A549 (cell line): ENCODE measurements at regions not wholly inside any gene's neighbourhood (a gene's known extent, or its start where the extent isn't known, plus 50 kb on each side); places are given as distances from the start of the nearest gene placed in this dataset.

Experiments
- ATAC-seq, 2 experiments: fragments of 200-7000 bp in 1 of 2; fragments of >200 bp in 1 of 2; cut with Nextera tagmentation in 1 of 2; cut with Tn5 transposase in 1 of 2; 3 replicates each; pipeline versions ENCODE4 v1.8.0 to v1.9.1; 2018 to 2020; ENCODE audit warnings: mild to moderate bottlenecking in 1 of 2, moderate library complexity in 1 of 2
- CTCF ChIA-PET: fragments of 300-600 bp; sonication (Branson Sonifier 250); formaldehyde crosslinking; extraction: SDS; loops from one replicate; lab custom pipeline; 2021; ENCODE audit warnings: antibody characterized with exemption, inconsistent platforms; lab: Yijun Ruan, JAX
- POLR2A ChIA-PET: fragments of 350-600 bp; formaldehyde crosslinking; extraction: SDS; loops from one replicate; lab custom pipeline; 2021; ENCODE audit warnings: antibody characterized with exemption, inconsistent platforms; lab: Yijun Ruan, JAX
- DNase-seq, 2 experiments: peaks; one replicate each; pipeline versions ENCODE4 v3.0.0 to v3.0.0-alpha.2; 2011 to 2016; ENCODE audit warnings: low read depth in 1 of 2, low spot score in 1 of 2
- FAIRE-seq: peaks from 2 replicates; lab custom pipeline; 2011; peaks lifted over from hg19 to GRCh38; lab: Jason Lieb, UNC
- H3K27ac ChIP-seq, 2 experiments: fragments of >200 bp; sonication (Bioruptor Twin); formaldehyde crosslinking; 3 replicates each; pipeline ENCODE4 v1.5.1; 2016 to 2017
- H3K4me1 ChIP-seq: fragments of >200 bp; sonication (Bioruptor Twin); formaldehyde crosslinking; 3 replicates; pipeline ENCODE4 v1.6.1; 2016
- H3K4me2 ChIP-seq: fragments of >200 bp; sonication (Bioruptor Twin); formaldehyde crosslinking; 3 replicates; pipeline ENCODE4 v1.6.1; 2016
- H3K4me3 ChIP-seq: fragments of >200 bp; sonication (Bioruptor Twin); formaldehyde crosslinking; 3 replicates; pipeline ENCODE4 v1.5.1; 2016
- H3K9me3 ChIP-seq: fragments of >200 bp; sonication (Bioruptor Twin); formaldehyde crosslinking; 3 replicates; pipeline ENCODE4 v1.6.1; 2016
- BHLHE40 ChIP-seq: IDR thresholded peaks from 2 replicates; pipeline ENCODE4 v1.6.1; 2012; ENCODE audit warnings: low read depth, low read length, inconsistent platforms
- CHD4 ChIP-seq: fragments of 200-600 bp; sonication (generic); IDR thresholded peaks from 2 replicates; pipeline ENCODE4 v1.6.1; 2016; ENCODE audit warnings: antibody characterized with exemption, mild to moderate bottlenecking, borderline replicate concordance
- EHF ChIP-seq: fragments of 250-450 bp; sonication (Bioruptor Pico); IDR thresholded peaks from 2 replicates; pipeline ENCODE4 v1.5.0; 2020; ENCODE audit warnings: mild to moderate bottlenecking
- FOSB ChIP-seq: fragments of 250-450 bp; sonication (Bioruptor Pico); IDR thresholded peaks from 2 replicates; pipeline ENCODE4 v1.5.0; 2020; ENCODE audit warnings: mild to moderate bottlenecking, moderate library complexity
- FOXS1 ChIP-seq: fragments of 250-450 bp; sonication (Bioruptor Pico); IDR thresholded peaks from 2 replicates; pipeline ENCODE4 v1.5.0; 2020; ENCODE audit warnings: mild to moderate bottlenecking, moderate library complexity
- GATA3 ChIP-seq: IDR thresholded peaks from 2 replicates; pipeline ENCODE4 v1.6.1; 2012; ENCODE audit warnings: borderline replicate concordance
- HDAC2 ChIP-seq: fragments of 200-600 bp; sonication (generic); IDR thresholded peaks from 2 replicates; pipeline ENCODE4 v1.6.1; 2016
- HOXB5 ChIP-seq: fragments of 250-450 bp; sonication (Bioruptor Pico); IDR thresholded peaks from 2 replicates; pipeline ENCODE4 v1.5.0; 2020; ENCODE audit warnings: mild to moderate bottlenecking, moderate library complexity
- JUNB ChIP-seq: fragments of >200 bp; sonication (Bioruptor Twin); formaldehyde crosslinking; IDR thresholded peaks from 2 replicates; pipeline ENCODE4 v1.6.1; 2016
- NR3C1 ChIP-seq: fragments of >200 bp; sonication (Bioruptor Twin); formaldehyde crosslinking; IDR thresholded peaks from 3 replicates; pipeline ENCODE4 v1.6.1; 2017
- POLR2AphosphoS2 ChIP-seq: conservative IDR thresholded peaks from 2 replicates; pipeline ENCODE4 v1.6.1; 2012; ENCODE audit warnings: low read length, improper control_type of control experiment, inconsistent platforms
- RARB ChIP-seq: fragments of 250-450 bp; sonication (Bioruptor Pico); IDR thresholded peaks from 2 replicates; pipeline ENCODE4 v1.8.0; 2021; ENCODE audit warnings: mild to moderate bottlenecking, moderate library complexity
- TP53 ChIP-seq: fragments of 250-450 bp; sonication (Bioruptor Pico); IDR thresholded peaks from 2 replicates; pipeline ENCODE4 v1.5.0; 2021; ENCODE audit warnings: mild to moderate bottlenecking, moderate library complexity
- ZC3H11A ChIP-seq: fragments of 450-650 bp; IDR thresholded peaks from 2 replicates; pipeline ENCODE4 v1.6.1; 2014; ENCODE audit warnings: antibody characterized with exemption, mild to moderate bottlenecking
- ZFP36 ChIP-seq: fragments of 450-650 bp; IDR thresholded peaks from 2 replicates; pipeline ENCODE4 v1.6.1; 2014; ENCODE audit warnings: borderline replicate concordance; ENCODE audit not compliant: partially characterized antibody
- ZNF302 ChIP-seq: fragments of 250-450 bp; sonication (Bioruptor Pico); IDR thresholded peaks from 2 replicates; pipeline ENCODE4 v1.9.0; 2021; ENCODE audit warnings: inconsistent platforms, mild to moderate bottlenecking, moderate library complexity
- WGBS: methylation state at CpG from one replicate; pipeline ENCODE4 v1.1.6; 2017; ENCODE audit errors: missing lambda C conversion rate; 5-methylcytosine and 5-hydroxymethylcytosine counted together
- TF ChIP-seq, protein P1 (sequence below): fragments of 450-650 bp; IDR thresholded peaks from 2 replicates; pipeline ENCODE4 v1.6.1; 2014; ENCODE audit warnings: antibody characterized with exemption
- TF ChIP-seq, protein P2 (sequence below): fragments of 200-600 bp; sonication (generic); IDR thresholded peaks from 2 replicates; pipeline ENCODE4 v1.6.1; 2016; ENCODE audit warnings: antibody characterized with exemption, mild to moderate bottlenecking, moderate library complexity
- TF ChIP-seq, protein P3 (sequence below): fragments of >200 bp; sonication (Bioruptor Twin); formaldehyde crosslinking; IDR thresholded peaks from 3 replicates; pipeline ENCODE4 v1.5.1; 2016
- TF ChIP-seq, protein P4 (sequence below): IDR thresholded peaks from 2 replicates; pipeline ENCODE4 v1.6.1; 2012
- TF ChIP-seq, protein P5 (sequence below): fragments of >200 bp; sonication (Bioruptor Twin); formaldehyde crosslinking; IDR thresholded peaks from 2 replicates; pipeline ENCODE4 v1.6.1; 2016
- TF ChIP-seq, protein P6 (sequence below): fragments of 150-350 bp; IDR thresholded peaks from 2 replicates; pipeline ENCODE4 v1.6.1; 2014; ENCODE audit warnings: low read depth, mild to moderate bottlenecking, low read length

DNA sequence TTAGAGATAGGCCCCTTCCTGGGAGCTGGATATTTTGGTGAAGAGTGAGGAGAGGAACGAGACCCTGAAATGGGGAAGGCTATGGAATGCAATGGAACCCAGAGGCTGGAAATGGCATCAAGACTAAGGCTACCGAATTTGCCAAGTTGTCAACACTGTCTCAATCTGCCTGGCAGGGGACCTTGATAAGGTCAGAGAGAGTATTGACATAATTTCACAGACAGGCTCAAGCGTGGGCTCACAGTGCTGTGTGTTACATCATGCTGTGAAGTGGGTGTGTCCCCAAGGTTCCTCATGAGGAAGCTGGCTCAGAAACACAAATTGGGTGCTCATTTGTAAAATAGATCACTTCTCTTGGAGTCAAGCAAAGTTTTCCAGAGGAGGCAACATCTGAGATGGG is 51.8 kb upstream of the CYRIA start:
- no peaks in the 10 kb centered on the region for H3K4me1 ChIP-seq
- H3K9me3 ChIP-seq: no peaks in the 10 kb centered on the region
- TF ChIP-seq ZC3H11A (no peak), POLR2AphosphoS2 (no peak), HOXB5 (CRISPR knock-in tag) (no peak), ZNF302 (CRISPR knock-in tag) (no peak), FOSB (CRISPR knock-in tag) (no peak), CHD4 (no peak), BHLHE40 (no peak), EHF (no peak), RARB (no peak), ZFP36 (no peak), GATA3 (no peak), JUNB (no peak), TP53 (CRISPR knock-in tag) (no peak)
- TF ChIP-seq, protein P1, sequence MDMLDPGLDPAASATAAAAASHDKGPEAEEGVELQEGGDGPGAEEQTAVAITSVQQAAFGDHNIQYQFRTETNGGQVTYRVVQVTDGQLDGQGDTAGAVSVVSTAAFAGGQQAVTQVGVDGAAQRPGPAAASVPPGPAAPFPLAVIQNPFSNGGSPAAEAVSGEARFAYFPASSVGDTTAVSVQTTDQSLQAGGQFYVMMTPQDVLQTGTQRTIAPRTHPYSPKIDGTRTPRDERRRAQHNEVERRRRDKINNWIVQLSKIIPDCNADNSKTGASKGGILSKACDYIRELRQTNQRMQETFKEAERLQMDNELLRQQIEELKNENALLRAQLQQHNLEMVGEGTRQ: no peak
- TF ChIP-seq, protein P2, sequence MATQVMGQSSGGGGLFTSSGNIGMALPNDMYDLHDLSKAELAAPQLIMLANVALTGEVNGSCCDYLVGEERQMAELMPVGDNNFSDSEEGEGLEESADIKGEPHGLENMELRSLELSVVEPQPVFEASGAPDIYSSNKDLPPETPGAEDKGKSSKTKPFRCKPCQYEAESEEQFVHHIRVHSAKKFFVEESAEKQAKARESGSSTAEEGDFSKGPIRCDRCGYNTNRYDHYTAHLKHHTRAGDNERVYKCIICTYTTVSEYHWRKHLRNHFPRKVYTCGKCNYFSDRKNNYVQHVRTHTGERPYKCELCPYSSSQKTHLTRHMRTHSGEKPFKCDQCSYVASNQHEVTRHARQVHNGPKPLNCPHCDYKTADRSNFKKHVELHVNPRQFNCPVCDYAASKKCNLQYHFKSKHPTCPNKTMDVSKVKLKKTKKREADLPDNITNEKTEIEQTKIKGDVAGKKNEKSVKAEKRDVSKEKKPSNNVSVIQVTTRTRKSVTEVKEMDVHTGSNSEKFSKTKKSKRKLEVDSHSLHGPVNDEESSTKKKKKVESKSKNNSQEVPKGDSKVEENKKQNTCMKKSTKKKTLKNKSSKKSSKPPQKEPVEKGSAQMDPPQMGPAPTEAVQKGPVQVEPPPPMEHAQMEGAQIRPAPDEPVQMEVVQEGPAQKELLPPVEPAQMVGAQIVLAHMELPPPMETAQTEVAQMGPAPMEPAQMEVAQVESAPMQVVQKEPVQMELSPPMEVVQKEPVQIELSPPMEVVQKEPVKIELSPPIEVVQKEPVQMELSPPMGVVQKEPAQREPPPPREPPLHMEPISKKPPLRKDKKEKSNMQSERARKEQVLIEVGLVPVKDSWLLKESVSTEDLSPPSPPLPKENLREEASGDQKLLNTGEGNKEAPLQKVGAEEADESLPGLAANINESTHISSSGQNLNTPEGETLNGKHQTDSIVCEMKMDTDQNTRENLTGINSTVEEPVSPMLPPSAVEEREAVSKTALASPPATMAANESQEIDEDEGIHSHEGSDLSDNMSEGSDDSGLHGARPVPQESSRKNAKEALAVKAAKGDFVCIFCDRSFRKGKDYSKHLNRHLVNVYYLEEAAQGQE: no peak
- TF ChIP-seq, protein P3, sequence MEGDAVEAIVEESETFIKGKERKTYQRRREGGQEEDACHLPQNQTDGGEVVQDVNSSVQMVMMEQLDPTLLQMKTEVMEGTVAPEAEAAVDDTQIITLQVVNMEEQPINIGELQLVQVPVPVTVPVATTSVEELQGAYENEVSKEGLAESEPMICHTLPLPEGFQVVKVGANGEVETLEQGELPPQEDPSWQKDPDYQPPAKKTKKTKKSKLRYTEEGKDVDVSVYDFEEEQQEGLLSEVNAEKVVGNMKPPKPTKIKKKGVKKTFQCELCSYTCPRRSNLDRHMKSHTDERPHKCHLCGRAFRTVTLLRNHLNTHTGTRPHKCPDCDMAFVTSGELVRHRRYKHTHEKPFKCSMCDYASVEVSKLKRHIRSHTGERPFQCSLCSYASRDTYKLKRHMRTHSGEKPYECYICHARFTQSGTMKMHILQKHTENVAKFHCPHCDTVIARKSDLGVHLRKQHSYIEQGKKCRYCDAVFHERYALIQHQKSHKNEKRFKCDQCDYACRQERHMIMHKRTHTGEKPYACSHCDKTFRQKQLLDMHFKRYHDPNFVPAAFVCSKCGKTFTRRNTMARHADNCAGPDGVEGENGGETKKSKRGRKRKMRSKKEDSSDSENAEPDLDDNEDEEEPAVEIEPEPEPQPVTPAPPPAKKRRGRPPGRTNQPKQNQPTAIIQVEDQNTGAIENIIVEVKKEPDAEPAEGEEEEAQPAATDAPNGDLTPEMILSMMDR: no peak
- TF ChIP-seq, protein P4, sequence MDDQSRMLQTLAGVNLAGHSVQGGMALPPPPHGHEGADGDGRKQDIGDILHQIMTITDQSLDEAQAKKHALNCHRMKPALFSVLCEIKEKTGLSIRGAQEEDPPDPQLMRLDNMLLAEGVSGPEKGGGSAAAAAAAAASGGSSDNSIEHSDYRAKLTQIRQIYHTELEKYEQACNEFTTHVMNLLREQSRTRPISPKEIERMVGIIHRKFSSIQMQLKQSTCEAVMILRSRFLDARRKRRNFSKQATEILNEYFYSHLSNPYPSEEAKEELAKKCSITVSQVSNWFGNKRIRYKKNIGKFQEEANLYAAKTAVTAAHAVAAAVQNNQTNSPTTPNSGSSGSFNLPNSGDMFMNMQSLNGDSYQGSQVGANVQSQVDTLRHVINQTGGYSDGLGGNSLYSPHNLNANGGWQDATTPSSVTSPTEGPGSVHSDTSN: no peak
- TF ChIP-seq, all 56 proteins: peak for 0
- FAIRE-seq (no peak), ATAC-seq (no peak), DNase-seq (no peak)
- no peak overlapping the region for H3K4me3 ChIP-seq
- ChIA-PET CTCF (no interaction called here), POLR2A (no interaction called here)
- H3K27ac ChIP-seq: no peak overlapping the region
- H3K4me2 ChIP-seq: no peak overlapping the region
- WGBS: 7% methylated on average over 3 of the region's 3 CpGs

DNA sequence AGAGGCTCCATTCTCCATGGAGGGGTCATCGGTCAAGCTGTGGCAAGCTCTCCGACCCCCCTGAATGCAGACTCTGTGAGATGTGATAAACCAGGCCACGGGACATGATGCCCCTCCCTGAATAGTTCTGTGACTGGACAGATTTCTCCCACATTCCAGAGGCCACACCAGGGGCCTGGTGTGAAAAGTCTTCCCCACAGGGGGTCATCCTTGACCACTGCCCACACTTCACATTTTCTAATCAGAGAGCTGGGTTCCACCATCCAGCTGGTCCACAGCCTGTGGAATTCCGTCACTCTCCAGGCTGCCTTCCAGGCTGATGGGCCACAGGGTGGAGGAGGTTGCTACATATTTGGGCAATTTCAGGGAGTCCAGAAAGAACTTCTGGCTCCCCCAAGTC is 51.3 kb upstream of the CYRIA start:
- H3K27ac ChIP-seq: no peak overlapping the region
- FAIRE-seq (no peak), DNase-seq (no peak), ATAC-seq (no peak)
- TF ChIP-seq, protein P2: no peak
- no peak for TF ChIP-seq NR3C1
- TF ChIP-seq POLR2AphosphoS2: no peak
- no peak for TF ChIP-seq TP53 (CRISPR knock-in tag)
- no peak for TF ChIP-seq FOXS1
- TF ChIP-seq, protein P5, sequence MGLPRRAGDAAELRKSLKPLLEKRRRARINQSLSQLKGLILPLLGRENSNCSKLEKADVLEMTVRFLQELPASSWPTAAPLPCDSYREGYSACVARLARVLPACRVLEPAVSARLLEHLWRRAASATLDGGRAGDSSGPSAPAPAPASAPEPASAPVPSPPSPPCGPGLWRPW: no peak
- TF ChIP-seq HDAC2: no peak
- TF ChIP-seq, protein P6, sequence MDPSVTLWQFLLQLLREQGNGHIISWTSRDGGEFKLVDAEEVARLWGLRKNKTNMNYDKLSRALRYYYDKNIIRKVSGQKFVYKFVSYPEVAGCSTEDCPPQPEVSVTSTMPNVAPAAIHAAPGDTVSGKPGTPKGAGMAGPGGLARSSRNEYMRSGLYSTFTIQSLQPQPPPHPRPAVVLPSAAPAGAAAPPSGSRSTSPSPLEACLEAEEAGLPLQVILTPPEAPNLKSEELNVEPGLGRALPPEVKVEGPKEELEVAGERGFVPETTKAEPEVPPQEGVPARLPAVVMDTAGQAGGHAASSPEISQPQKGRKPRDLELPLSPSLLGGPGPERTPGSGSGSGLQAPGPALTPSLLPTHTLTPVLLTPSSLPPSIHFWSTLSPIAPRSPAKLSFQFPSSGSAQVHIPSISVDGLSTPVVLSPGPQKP: no peak
- TF ChIP-seq ZC3H11A: no peak
- no peak for TF ChIP-seq BHLHE40
- ChIA-PET CTCF (no interaction called here), POLR2A (no interaction called here)
- WGBS: 16% methylated on average over 4 of the region's 4 CpGs
- H3K4me1 ChIP-seq: no peaks in the 10 kb centered on the region
- H3K9me3 ChIP-seq: no peaks in the 10 kb centered on the region
- H3K4me2 ChIP-seq: no peak overlapping the region
- no peak overlapping the region for H3K4me3 ChIP-seq
